K562 (cell line): ENCODE measurements at regions not wholly inside any gene's neighbourhood (a gene's known extent, or its start where the extent isn't known, plus 50 kb on each side); places are given as distances from the start of the nearest gene placed in this dataset.

ENCODE experiments used
- ATAC-seq: fragments of 200-7000 bp; cut with Tn5 transposase; 3 replicates; pipeline ENCODE4 v1.9.1; 2020; ENCODE audit warnings: moderate library complexity
- BruUV-seq: library from RNA; stranded (reverse); fragments of 400-500 nt; replicated peaks from 2 replicates; lab custom pipeline; 2021; lab: Mats Ljungman, UMichigan
- CTCF ChIA-PET: fragments of 300-600 bp; formaldehyde crosslinking; extraction: SDS; loops from one replicate; lab custom pipeline; 2021; ENCODE audit warnings: low intra/inter-chr PET ratio; lab: Yijun Ruan, JAX
- POLR2A ChIA-PET: fragments of 300-600, 350-650 bp; sonication (Branson Sonifier 250); formaldehyde crosslinking; extraction: SDS; loops from one replicate; lab custom pipeline; 2021; ENCODE audit warnings: antibody characterized with exemption, inconsistent platforms; lab: Yijun Ruan, JAX
- DNase-seq, 4 experiments: peaks; one replicate each; pipeline versions ENCODE4 v3.0.0 to v3.0.0-alpha.2; 2011 to 2018; ENCODE audit warnings: low spot score in 3 of 4, mixed read lengths in 3 of 4; ENCODE audit errors: extremely low read depth in 1 of 4
- FAIRE-seq: peaks from 2 replicates; lab custom pipeline; 2011; peaks lifted over from hg19 to GRCh38; lab: Jason Lieb, UNC
- H2AFZ ChIP-seq: 2 replicates; pipeline ENCODE4 v1.6.0; 2011; ENCODE audit warnings: low read depth, low read length, control low read depth, inconsistent platforms
- H3K27ac ChIP-seq: fragments of 200-600 bp; 3 replicates; pipeline ENCODE4 v1.8.0; 2011; ENCODE audit warnings: low read depth, mild to moderate bottlenecking, control low read depth, inconsistent platforms, low read length, moderate library complexity, mixed read lengths; ENCODE audit errors: extremely low read depth
- H3K27me3 ChIP-seq, 2 experiments: fragments of 300-600 bp in 1 of 2; 2 replicates in 1 of 2; 3 replicates in 1 of 2; pipeline versions ENCODE4 v1.6.0 to v1.8.0; 2011; ENCODE audit warnings: inconsistent platforms in 2 of 2, low read length in 2 of 2, mild to moderate bottlenecking in 1 of 2, mixed read lengths in 1 of 2, moderate library complexity in 1 of 2; ENCODE audit not compliant: control insufficient read depth in 2 of 2, insufficient read depth in 2 of 2
- H3K36me3 ChIP-seq: fragments of 300-600 bp; 3 replicates; pipeline ENCODE4 v1.8.0; 2011; ENCODE audit warnings: mild to moderate bottlenecking, low read length, inconsistent platforms; ENCODE audit not compliant: control insufficient read depth, insufficient read depth
- H3K4me1 ChIP-seq, 2 experiments: fragments of 200-600 bp in 1 of 2; replicated peaks in 1 of 2; 2 replicates in 1 of 2; 3 replicates in 1 of 2; pipeline versions ENCODE4 v1.5.1 to v1.8.0; 2011; ENCODE audit warnings: inconsistent platforms in 2 of 2, low read length in 2 of 2, mild to moderate bottlenecking in 1 of 2, mixed read lengths in 1 of 2, moderate library complexity in 1 of 2; ENCODE audit not compliant: control insufficient read depth in 2 of 2, insufficient read depth in 2 of 2
- H3K4me2 ChIP-seq: 2 replicates; pipeline ENCODE4 v1.6.1; 2011; ENCODE audit warnings: low read length, control low read depth, inconsistent platforms, mixed read lengths; ENCODE audit not compliant: insufficient read depth
- H3K4me3 ChIP-seq: fragments of 200-600 bp; sonication (generic), shearing (Covaris generic); 2 replicates; pipeline ENCODE4 v1.5.1; 2016; ENCODE audit warnings: control low read depth, inconsistent platforms
- H3K79me2 ChIP-seq: fragments of 200-600 bp; 3 replicates; pipeline ENCODE4 v1.8.0; 2011; ENCODE audit warnings: low read length, inconsistent platforms; ENCODE audit not compliant: control insufficient read depth, insufficient read depth
- H3K9ac ChIP-seq, 2 experiments: 2 replicates each; pipeline versions ENCODE4 v1.6.0 to v1.6.1; 2011; ENCODE audit warnings: low read depth in 2 of 2, low read length in 2 of 2, control low read depth in 1 of 2, inconsistent platforms in 1 of 2, mild to moderate bottlenecking in 1 of 2, mixed read lengths in 1 of 2; ENCODE audit not compliant: insufficient read depth in 1 of 2
- H3K9me1 ChIP-seq: one replicate; pipeline ENCODE4 v1.6.0; 2011; ENCODE audit warnings: inconsistent platforms, mild to moderate bottlenecking, low read length, moderate library complexity; ENCODE audit not compliant: control insufficient read depth, insufficient read depth
- H3K9me3 ChIP-seq: replicated peaks from 2 replicates; pipeline ENCODE4 v1.5.1; 2011; ENCODE audit warnings: low read depth, low read length, inconsistent platforms; ENCODE audit not compliant: control insufficient read depth, insufficient read depth
- H4K20me1 ChIP-seq: replicated peaks from 2 replicates; pipeline ENCODE4 v1.6.1; 2011; ENCODE audit warnings: low read length, inconsistent platforms, mixed read lengths; ENCODE audit not compliant: control insufficient read depth, insufficient read depth
- BCL6 ChIP-seq: fragments of 250-450 bp; sonication (Bioruptor Pico); IDR thresholded peaks from 2 replicates; pipeline ENCODE4 v1.4.0; 2020
- CREB1 ChIP-seq, 2 experiments: sonication (generic) in 1 of 2; formaldehyde crosslinking in 1 of 2; IDR thresholded peaks; 2 replicates each; pipeline versions ENCODE4 v1.6.1 to v1.8.0; 2012 to 2022; ENCODE audit warnings: inconsistent platforms in 1 of 2, mild to moderate bottlenecking in 1 of 2, missing genetic modification reagents in 1 of 2, moderate library complexity in 1 of 2
- DNMT1 ChIP-seq: fragments of 450-650 bp; IDR thresholded peaks from 2 replicates; pipeline ENCODE4 v1.6.1; 2016; ENCODE audit warnings: antibody characterized with exemption, mild to moderate bottlenecking
- HSF4 ChIP-seq: fragments of 250-450 bp; sonication (Bioruptor Pico); IDR thresholded peaks from 2 replicates; pipeline ENCODE4 v2.1.2; 2022; ENCODE audit warnings: mild to moderate bottlenecking, moderate library complexity, borderline replicate concordance
- KLF1 ChIP-seq: fragments of 450-650 bp; IDR thresholded peaks from 2 replicates; pipeline ENCODE4 v1.6.1; 2016; ENCODE audit warnings: missing genetic modification characterization, missing compliant biosample characterization
- NCOA1 ChIP-seq: fragments of 450-650 bp; IDR thresholded peaks from 2 replicates; pipeline ENCODE4 v1.6.1; 2016; ENCODE audit warnings: low read depth
- NFIX ChIP-seq: fragments of 250-450 bp; sonication (Bioruptor Pico); IDR thresholded peaks from 2 replicates; pipeline ENCODE4 v1.4.0; 2020; ENCODE audit warnings: low read depth, mild to moderate bottlenecking, moderate library complexity
- PPARD ChIP-seq: fragments of 250-450 bp; sonication (Bioruptor Pico); IDR thresholded peaks from 2 replicates; pipeline ENCODE4 v1.8.0; 2022; ENCODE audit warnings: inconsistent platforms, mild to moderate bottlenecking, moderate library complexity
- RBFOX2 ChIP-seq: fragments of 200-400 bp; formaldehyde crosslinking; IDR thresholded peaks from 2 replicates; pipeline ENCODE4 v1.6.1; 2017; ENCODE audit warnings: low read depth, mild to moderate bottlenecking, low read length, moderate library complexity
- SIRT6 ChIP-seq: IDR thresholded peaks from one replicate; pipeline ENCODE4 v1.6.1; 2012; ENCODE audit warnings: low read depth, mild to moderate bottlenecking, control low read depth, inconsistent platforms, low read length, moderate library complexity
- TFAM ChIP-seq: fragments of 250-450 bp; sonication (Bioruptor Pico); conservative IDR thresholded peaks from 2 replicates; pipeline ENCODE4 v1.5.0; 2021; ENCODE audit warnings: mild to moderate bottlenecking, moderate library complexity
- ZC3H8 ChIP-seq: fragments of 450-650 bp; IDR thresholded peaks from 2 replicates; pipeline ENCODE4 v1.6.1; 2017
- ZNF24 ChIP-seq: fragments of 450-650 bp; IDR thresholded peaks from 2 replicates; pipeline ENCODE4 v1.6.1; 2016
- ZNF699 ChIP-seq: fragments of 250-450 bp; sonication (Bioruptor Pico); IDR thresholded peaks from 2 replicates; pipeline ENCODE4 v1.8.0; 2021; ENCODE audit warnings: mild to moderate bottlenecking, moderate library complexity; ENCODE audit not compliant: insufficient replicate concordance
- WGBS: fragments of 100-300 bp; shearing (Covaris generic); methylation state at CpG from one replicate; pipeline ENCODE4 v1.1.6; 2016; ENCODE audit warnings: low coverage, mixed read lengths; ENCODE audit not compliant: insufficient coverage; ENCODE audit errors: missing lambda C conversion rate; 5-methylcytosine and 5-hydroxymethylcytosine counted together
- in situ Hi-C: fragments of 300-500 bp; cut with MboI; formaldehyde crosslinking; loops from 4 replicates; pipeline ENCODE4 v1.15.0; 2018; ENCODE audit warnings: inconsistent platforms, mixed read lengths
- intact Hi-C: fragments of 100-400 bp; cut with micrococcal nuclease; formaldehyde crosslinking; loops from 2 replicates; pipeline ENCODE4 v1.14.2; 2022
- TF ChIP-seq, protein P1 (sequence below): fragments of 450-650 bp; IDR thresholded peaks from 2 replicates; pipeline ENCODE4 v1.7.0; 2016; ENCODE audit warnings: borderline replicate concordance
- TF ChIP-seq, protein P2 (sequence below): sonication (generic); formaldehyde crosslinking; IDR thresholded peaks from 2 replicates; pipeline ENCODE4 v1.4.0; 2020; ENCODE audit warnings: mild to moderate bottlenecking, missing genetic modification reagents
- TF ChIP-seq, protein P3 (sequence below): fragments of 200-800 bp; sonication (Bioruptor generic); IDR thresholded peaks from 2 replicates; pipeline ENCODE4 v1.6.1; 2016; ENCODE audit warnings: missing genetic modification characterization, missing compliant biosample characterization

DNA sequence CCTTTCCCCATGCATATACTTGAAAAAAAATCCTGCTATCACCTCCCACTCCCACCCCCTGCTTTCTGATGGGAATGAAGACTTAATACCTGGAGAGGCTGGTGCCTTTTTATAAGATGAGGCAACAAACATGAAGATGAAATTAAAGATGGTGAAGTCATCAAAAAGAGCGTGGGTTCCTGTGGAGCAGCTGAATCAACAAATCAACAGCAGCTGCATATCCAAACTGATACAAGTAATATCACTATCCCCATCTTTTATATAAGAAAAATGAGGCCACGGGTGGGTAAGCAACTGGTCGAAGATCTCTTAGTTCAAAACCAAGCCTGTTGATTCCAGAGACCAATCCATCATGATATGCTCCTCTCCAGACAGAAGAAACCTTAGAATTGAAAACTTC is 268.5 kb downstream of the ENC1 start:
- ATAC-seq (no peak), FAIRE-seq (no peak), DNase-seq (no peak)
- ChIA-PET POLR2A (no interaction called here), CTCF (no interaction called here)
- no peaks in the 10 kb centered on the region; a peak in 1 of 5 replicates for H3K4me1 ChIP-seq
- H3K9me3 ChIP-seq = no peaks in the 10 kb centered on the region
- H3K27me3 ChIP-seq = no peaks in the 10 kb centered on the region
- H3K4me2 ChIP-seq = no peak overlapping the region
- H3K9ac ChIP-seq = no peak overlapping the region
- BruUV-seq = no TSS peak
- no peak overlapping the region for H3K4me3 ChIP-seq
- H4K20me1 ChIP-seq = no peaks in the 10 kb centered on the region
- intact Hi-C loops = no loop called here
- H3K79me2 ChIP-seq = no peaks in the 10 kb centered on the region
- H3K27ac ChIP-seq = no peak overlapping the region
- WGBS = 9% methylated on average over 3 of the region's 3 CpGs
- no peak overlapping the region for H2AFZ ChIP-seq
- H3K36me3 ChIP-seq = no peaks in the 10 kb centered on the region
- no peaks in the 10 kb centered on the region for H3K9me1 ChIP-seq
- in situ Hi-C loops = no loop called here
- TF ChIP-seq KLF1 (tag) (no peak), BCL6 (CRISPR knock-in tag) (no peak), ZNF24 (no peak), TFAM (CRISPR knock-in tag) (no peak), SIRT6 (no peak), NCOA1 (no peak), PPARD (CRISPR knock-in tag) (no peak), ZC3H8 (no peak), CREB1 (IDR thresholded peaks at IDR 0.05) (no peak), CREB1 (CRISPR knock-in tag; IDR thresholded peaks at IDR 0.05) (no peak), ZNF699 (CRISPR knock-in tag) (no peak), NFIX (CRISPR knock-in tag) (no peak), RBFOX2 (no peak), DNMT1 (no peak), HSF4 (CRISPR knock-in tag) (no peak)
- TF ChIP-seq, protein P1, sequence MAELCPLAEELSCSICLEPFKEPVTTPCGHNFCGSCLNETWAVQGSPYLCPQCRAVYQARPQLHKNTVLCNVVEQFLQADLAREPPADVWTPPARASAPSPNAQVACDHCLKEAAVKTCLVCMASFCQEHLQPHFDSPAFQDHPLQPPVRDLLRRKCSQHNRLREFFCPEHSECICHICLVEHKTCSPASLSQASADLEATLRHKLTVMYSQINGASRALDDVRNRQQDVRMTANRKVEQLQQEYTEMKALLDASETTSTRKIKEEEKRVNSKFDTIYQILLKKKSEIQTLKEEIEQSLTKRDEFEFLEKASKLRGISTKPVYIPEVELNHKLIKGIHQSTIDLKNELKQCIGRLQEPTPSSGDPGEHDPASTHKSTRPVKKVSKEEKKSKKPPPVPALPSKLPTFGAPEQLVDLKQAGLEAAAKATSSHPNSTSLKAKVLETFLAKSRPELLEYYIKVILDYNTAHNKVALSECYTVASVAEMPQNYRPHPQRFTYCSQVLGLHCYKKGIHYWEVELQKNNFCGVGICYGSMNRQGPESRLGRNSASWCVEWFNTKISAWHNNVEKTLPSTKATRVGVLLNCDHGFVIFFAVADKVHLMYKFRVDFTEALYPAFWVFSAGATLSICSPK = no peak
- TF ChIP-seq, protein P2, sequence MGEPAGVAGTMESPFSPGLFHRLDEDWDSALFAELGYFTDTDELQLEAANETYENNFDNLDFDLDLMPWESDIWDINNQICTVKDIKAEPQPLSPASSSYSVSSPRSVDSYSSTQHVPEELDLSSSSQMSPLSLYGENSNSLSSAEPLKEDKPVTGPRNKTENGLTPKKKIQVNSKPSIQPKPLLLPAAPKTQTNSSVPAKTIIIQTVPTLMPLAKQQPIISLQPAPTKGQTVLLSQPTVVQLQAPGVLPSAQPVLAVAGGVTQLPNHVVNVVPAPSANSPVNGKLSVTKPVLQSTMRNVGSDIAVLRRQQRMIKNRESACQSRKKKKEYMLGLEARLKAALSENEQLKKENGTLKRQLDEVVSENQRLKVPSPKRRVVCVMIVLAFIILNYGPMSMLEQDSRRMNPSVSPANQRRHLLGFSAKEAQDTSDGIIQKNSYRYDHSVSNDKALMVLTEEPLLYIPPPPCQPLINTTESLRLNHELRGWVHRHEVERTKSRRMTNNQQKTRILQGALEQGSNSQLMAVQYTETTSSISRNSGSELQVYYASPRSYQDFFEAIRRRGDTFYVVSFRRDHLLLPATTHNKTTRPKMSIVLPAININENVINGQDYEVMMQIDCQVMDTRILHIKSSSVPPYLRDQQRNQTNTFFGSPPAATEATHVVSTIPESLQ = no peak
- TF ChIP-seq, protein P3, sequence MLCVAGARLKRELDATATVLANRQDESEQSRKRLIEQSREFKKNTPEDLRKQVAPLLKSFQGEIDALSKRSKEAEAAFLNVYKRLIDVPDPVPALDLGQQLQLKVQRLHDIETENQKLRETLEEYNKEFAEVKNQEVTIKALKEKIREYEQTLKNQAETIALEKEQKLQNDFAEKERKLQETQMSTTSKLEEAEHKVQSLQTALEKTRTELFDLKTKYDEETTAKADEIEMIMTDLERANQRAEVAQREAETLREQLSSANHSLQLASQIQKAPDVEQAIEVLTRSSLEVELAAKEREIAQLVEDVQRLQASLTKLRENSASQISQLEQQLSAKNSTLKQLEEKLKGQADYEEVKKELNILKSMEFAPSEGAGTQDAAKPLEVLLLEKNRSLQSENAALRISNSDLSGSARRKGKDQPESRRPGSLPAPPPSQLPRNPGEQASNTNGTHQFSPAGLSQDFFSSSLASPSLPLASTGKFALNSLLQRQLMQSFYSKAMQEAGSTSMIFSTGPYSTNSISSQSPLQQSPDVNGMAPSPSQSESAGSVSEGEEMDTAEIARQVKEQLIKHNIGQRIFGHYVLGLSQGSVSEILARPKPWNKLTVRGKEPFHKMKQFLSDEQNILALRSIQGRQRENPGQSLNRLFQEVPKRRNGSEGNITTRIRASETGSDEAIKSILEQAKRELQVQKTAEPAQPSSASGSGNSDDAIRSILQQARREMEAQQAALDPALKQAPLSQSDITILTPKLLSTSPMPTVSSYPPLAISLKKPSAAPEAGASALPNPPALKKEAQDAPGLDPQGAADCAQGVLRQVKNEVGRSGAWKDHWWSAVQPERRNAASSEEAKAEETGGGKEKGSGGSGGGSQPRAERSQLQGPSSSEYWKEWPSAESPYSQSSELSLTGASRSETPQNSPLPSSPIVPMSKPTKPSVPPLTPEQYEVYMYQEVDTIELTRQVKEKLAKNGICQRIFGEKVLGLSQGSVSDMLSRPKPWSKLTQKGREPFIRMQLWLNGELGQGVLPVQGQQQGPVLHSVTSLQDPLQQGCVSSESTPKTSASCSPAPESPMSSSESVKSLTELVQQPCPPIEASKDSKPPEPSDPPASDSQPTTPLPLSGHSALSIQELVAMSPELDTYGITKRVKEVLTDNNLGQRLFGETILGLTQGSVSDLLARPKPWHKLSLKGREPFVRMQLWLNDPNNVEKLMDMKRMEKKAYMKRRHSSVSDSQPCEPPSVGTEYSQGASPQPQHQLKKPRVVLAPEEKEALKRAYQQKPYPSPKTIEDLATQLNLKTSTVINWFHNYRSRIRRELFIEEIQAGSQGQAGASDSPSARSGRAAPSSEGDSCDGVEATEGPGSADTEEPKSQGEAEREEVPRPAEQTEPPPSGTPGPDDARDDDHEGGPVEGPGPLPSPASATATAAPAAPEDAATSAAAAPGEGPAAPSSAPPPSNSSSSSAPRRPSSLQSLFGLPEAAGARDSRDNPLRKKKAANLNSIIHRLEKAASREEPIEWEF (CRISPR knock-in tag) = no peak
